ENCODE measurements at regions not wholly inside any gene's neighbourhood (a gene's known extent, or its start where the extent isn't known, plus 50 kb on each side); places are given as distances from the start of the nearest gene placed in this dataset.

DNA sequence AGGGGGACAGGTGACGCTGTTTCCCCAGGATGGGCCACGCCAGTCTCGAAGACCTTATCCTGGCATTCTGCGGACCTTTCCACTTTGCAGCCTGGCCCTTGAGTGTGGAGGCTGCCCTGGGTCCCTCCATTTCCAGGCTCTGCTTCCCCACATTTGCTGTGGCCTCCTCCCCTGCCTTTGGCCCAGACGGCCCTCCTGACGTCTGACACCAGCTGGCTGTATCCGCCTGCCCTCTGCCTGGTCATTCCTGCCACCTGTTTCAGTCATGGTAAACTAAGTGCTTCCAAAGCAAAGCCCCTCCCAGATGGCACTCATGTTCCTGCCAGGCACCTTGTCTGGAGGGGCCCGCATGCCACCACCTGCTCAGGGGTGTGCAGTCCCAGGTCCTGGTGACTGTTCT lies 95.1 kb downstream of the ASB1 start:
- intact Hi-C loops (cut with micrococcal nuclease) = no loop called here
- H3K27ac Mint-ChIP-seq = no peak overlapping the region
- H3K27me3 Mint-ChIP-seq (ENCODE audit: low read depth in 3 of 3) = peaks cover 0 to 3% (median 2%) of the 10 kb centered on the region in 3 donors
- TF ChIP-seq, protein P1, sequence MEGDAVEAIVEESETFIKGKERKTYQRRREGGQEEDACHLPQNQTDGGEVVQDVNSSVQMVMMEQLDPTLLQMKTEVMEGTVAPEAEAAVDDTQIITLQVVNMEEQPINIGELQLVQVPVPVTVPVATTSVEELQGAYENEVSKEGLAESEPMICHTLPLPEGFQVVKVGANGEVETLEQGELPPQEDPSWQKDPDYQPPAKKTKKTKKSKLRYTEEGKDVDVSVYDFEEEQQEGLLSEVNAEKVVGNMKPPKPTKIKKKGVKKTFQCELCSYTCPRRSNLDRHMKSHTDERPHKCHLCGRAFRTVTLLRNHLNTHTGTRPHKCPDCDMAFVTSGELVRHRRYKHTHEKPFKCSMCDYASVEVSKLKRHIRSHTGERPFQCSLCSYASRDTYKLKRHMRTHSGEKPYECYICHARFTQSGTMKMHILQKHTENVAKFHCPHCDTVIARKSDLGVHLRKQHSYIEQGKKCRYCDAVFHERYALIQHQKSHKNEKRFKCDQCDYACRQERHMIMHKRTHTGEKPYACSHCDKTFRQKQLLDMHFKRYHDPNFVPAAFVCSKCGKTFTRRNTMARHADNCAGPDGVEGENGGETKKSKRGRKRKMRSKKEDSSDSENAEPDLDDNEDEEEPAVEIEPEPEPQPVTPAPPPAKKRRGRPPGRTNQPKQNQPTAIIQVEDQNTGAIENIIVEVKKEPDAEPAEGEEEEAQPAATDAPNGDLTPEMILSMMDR (IDR thresholded peaks at IDR 0.05) = no peak
- no peaks in the 10 kb centered on the region for H3K79me2 ChIP-seq (ENCODE audit: insufficient read depth, low read length)
- no peaks in the 10 kb centered on the region for H3K4me1 ChIP-seq (ENCODE audit: control insufficient read depth in 1 of 2, insufficient read depth in 2 of 2, low read length in 2 of 2)
- no peak overlapping the region for H3K9ac ChIP-seq (ENCODE audit: insufficient read depth, low read length, poor library complexity, severe bottlenecking)
- H3K9me3 Mint-ChIP-seq = peaks cover 4 to 28% (median 19%) of the 10 kb centered on the region in 7 donors
- DNase-seq = no peak
- H3K9me3 ChIP-seq (replicated peaks in 1 of 2; ENCODE audit: control insufficient read depth in 1 of 2, insufficient read depth in 1 of 2, low read length in 2 of 2) = peaks cover 20 to 27% of the 10 kb centered on the region in 2 donors
- no peaks in the 10 kb centered on the region for H3K36me3 Mint-ChIP-seq
- no peak overlapping the region for H3K27ac ChIP-seq (ENCODE audit: low read depth in 1 of 2, low read length in 2 of 2)
- no peak overlapping the region for H3K4me3 Mint-ChIP-seq
- no peaks in the 10 kb centered on the region for H4K20me1 ChIP-seq (ENCODE audit: insufficient read depth, low read length)
- H2AFZ ChIP-seq (ENCODE audit: insufficient read depth, low read depth, low read length, poor library complexity, severe bottlenecking) = no peak overlapping the region
- no peak overlapping the region for H3K4me2 ChIP-seq (replicated peaks; ENCODE audit: extremely low read depth, low read length, poor library complexity, severe bottlenecking)
- no peaks in the 10 kb centered on the region for H3K27me3 ChIP-seq (ENCODE audit: control insufficient read depth in 2 of 2, insufficient read depth in 2 of 2, low read length in 2 of 2)
- H3K4me3 ChIP-seq (replicated peaks in 1 of 3; ENCODE audit: low read depth in 2 of 3, low read length in 3 of 3) = no peak overlapping the region
- no peaks in the 10 kb centered on the region for H3K36me3 ChIP-seq (replicated peaks in 1 of 2; ENCODE audit: control insufficient read depth in 1 of 2, insufficient read depth in 2 of 2, low read length in 2 of 2)
- H3K4me1 Mint-ChIP-seq = peaks cover 9% of the 10 kb centered on the region
- 100% methylated on average over 7 of the region's 8 CpGs for WGBS (ENCODE audit: insufficient coverage)

DNA sequence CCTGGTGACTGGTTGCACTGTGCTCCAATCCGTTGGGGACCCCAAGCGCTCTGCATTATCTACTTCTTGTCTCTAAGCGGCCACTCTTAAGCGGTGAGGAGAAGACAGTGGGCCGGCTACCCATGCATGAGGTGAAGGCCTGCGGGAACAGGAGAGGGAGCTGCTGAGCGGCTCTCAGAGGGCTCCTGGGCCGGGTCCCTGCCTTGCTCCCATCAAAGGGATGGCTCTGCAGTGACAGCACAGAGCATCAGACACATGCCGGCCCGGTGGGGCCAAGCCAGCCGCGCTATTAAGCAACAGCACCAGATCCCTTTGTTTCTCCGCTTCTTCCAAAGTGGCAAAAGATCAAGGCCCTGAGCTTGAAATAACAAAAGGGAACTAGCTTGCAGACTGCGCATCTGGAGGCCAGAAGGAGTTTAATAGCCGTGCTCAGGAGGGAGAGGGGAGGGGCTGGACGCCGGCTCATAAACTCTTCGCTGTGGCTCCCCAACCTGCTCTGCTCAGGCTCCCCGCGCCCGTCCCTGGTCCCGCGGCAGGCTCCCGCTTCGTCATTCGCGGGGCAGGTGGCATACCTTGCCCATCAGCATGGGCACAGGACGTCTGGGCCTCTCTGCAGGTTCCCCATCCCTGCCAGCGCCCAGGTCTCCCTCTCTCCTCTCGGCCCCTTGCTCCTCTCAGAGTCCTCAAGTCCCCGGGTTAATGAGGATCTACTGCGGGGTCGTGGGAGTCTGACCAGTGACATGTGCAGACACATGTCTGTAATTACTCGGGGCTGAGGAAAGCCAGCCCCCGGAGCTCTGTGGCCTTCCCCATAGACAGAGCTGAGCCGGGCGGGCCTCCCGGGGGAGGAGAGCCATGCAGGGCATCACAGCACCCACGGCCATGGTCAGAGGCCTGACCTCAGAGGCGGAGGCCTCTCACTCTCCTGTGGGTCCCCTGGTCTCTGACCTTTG lies 96.7 kb downstream of the ASB1 start:
- Mint-ChIP-seq H3K4me1 (peaks cover 9% of the 10 kb centered on the region), H3K4me3 (no peak overlapping the region), H3K27me3 (ENCODE audit: low read depth in 3 of 3) (peaks cover 0 to 3% (median 2%) of the 10 kb centered on the region in 3 donors), H3K27ac (no peak overlapping the region), H3K9me3 (peaks cover 0 to 17% (median 7%) of the 10 kb centered on the region in 7 donors), H3K36me3 (no peaks in the 10 kb centered on the region)
- H3K27ac ChIP-seq (ENCODE audit: low read depth in 1 of 2, low read length in 2 of 2) = no peak overlapping the region
- no peaks in the 10 kb centered on the region for H3K79me2 ChIP-seq (ENCODE audit: insufficient read depth, low read length)
- no peaks in the 10 kb centered on the region for H3K27me3 ChIP-seq (ENCODE audit: control insufficient read depth in 2 of 2, insufficient read depth in 2 of 2, low read length in 2 of 2)
- H3K4me3 ChIP-seq (replicated peaks in 1 of 3; ENCODE audit: low read depth in 2 of 3, low read length in 3 of 3) = no peak overlapping the region
- H3K9me3 ChIP-seq (replicated peaks in 1 of 2; ENCODE audit: control insufficient read depth in 1 of 2, insufficient read depth in 1 of 2, low read length in 2 of 2) = peaks cover 6 to 15% of the 10 kb centered on the region in 2 donors
- H2AFZ ChIP-seq (ENCODE audit: insufficient read depth, low read depth, low read length, poor library complexity, severe bottlenecking) = no peak overlapping the region
- no peak overlapping the region for H3K4me2 ChIP-seq (replicated peaks; ENCODE audit: extremely low read depth, low read length, poor library complexity, severe bottlenecking)
- DNase-seq = no peak
- H3K9ac ChIP-seq (ENCODE audit: insufficient read depth, low read length, poor library complexity, severe bottlenecking) = no peak overlapping the region
- no peaks in the 10 kb centered on the region for H3K36me3 ChIP-seq (replicated peaks in 1 of 2; ENCODE audit: control insufficient read depth in 1 of 2, insufficient read depth in 2 of 2, low read length in 2 of 2)
- H4K20me1 ChIP-seq (ENCODE audit: insufficient read depth, low read length) = no peaks in the 10 kb centered on the region
- WGBS (ENCODE audit: insufficient coverage) = 56% methylated on average over 38 of the region's 40 CpGs
- no peaks in the 10 kb centered on the region for H3K4me1 ChIP-seq (ENCODE audit: control insufficient read depth in 1 of 2, insufficient read depth in 2 of 2, low read length in 2 of 2)
- TF ChIP-seq, protein P1 (IDR thresholded peaks at IDR 0.05) = no peak
- intact Hi-C loops (cut with micrococcal nuclease) = no loop called here

Data from CD14-positive monocyte (primary cell).